ENCODE measurements at regions not wholly inside any gene's neighbourhood (a gene's known extent, or its start where the extent isn't known, plus 50 kb on each side); places are given as distances from the start of the nearest gene placed in this dataset.

DNA sequence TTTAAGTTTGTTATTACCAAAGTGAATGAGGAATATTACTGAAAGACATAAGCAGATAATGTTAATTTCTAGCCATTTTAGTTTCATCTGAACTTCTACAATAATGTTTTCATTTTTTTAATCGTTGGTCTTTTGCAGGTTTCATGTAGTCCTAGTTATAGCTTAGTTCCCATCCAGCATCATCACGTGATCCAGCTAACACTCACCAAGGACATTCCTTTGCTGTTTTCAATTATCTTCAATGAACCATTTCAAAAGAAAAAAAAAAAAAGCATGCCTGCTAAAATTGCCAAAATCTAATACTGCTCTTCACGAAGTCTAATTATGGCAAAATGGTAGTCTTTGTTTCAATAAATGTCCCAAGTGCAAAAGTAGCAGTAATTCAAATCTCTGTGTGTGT is 187.7 kb upstream of the ATXN7L3B start:
- intact Hi-C loops (cut with DNase I) = no loop called here
- H3K36me3 ChIP-seq = no peaks in the 10 kb centered on the region
- H3K27ac ChIP-seq = no peak overlapping the region
- no peaks in the 10 kb centered on the region for H3K9me3 ChIP-seq
- TF ChIP-seq POLR2A (IDR thresholded peaks at IDR 0.05) = no peak
- TF ChIP-seq, protein P1, sequence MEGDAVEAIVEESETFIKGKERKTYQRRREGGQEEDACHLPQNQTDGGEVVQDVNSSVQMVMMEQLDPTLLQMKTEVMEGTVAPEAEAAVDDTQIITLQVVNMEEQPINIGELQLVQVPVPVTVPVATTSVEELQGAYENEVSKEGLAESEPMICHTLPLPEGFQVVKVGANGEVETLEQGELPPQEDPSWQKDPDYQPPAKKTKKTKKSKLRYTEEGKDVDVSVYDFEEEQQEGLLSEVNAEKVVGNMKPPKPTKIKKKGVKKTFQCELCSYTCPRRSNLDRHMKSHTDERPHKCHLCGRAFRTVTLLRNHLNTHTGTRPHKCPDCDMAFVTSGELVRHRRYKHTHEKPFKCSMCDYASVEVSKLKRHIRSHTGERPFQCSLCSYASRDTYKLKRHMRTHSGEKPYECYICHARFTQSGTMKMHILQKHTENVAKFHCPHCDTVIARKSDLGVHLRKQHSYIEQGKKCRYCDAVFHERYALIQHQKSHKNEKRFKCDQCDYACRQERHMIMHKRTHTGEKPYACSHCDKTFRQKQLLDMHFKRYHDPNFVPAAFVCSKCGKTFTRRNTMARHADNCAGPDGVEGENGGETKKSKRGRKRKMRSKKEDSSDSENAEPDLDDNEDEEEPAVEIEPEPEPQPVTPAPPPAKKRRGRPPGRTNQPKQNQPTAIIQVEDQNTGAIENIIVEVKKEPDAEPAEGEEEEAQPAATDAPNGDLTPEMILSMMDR (IDR thresholded peaks at IDR 0.05) = no peak
- WGBS (ENCODE audit: insufficient coverage, low coverage, low lambda C conversion rate, missing lambda C conversion rate) = 56% methylated on average over 3 of the region's 3 CpGs
- no peaks in the 10 kb centered on the region for H3K27me3 ChIP-seq
- no peak for ATAC-seq
- no peak overlapping the region for H3K4me3 ChIP-seq
- no peak for DNase-seq
- no peaks in the 10 kb centered on the region for H3K4me1 ChIP-seq

DNA sequence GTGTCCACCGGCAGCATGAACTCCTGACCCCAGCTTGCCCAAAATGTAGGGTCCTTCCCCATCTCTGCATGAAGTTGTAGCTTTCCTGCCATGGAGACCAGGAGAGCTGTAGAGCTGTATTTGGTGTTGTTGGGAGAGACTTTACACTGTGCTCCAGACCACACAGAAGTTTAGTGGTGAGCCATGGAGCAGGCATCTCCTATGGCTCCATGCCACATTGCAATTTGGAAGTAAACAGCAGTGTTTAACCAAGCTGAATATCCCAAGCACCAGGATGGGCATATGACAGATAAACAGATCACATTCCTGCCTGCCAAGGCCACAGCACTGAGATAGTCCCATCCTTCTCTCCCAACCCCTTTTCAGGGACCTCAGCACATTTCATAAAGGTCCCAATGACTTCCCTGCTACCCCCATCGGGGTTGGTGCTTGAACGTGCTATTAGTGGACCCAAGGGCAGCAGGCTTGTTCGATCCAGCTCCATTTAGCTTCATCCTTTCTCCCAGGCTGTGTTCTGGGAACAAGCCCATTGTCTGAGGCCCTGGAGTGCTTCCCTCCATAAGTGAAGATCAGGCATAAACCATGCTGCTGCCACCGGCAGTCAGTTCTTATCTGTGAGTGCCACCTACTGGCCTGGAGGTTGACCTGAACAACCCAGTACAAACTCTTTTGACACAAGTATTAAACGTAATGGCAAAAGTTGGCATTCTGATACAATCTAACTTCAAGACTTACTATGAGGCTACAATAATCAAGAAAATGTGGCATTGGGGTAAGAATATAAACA is 172.3 kb upstream of the ATXN7L3B start:
- no peak for TF ChIP-seq POLR2A (IDR thresholded peaks at IDR 0.05)
- TF ChIP-seq, protein P1 (IDR thresholded peaks at IDR 0.05) = peak in 2 of 4 donors; percentile 10 to 18
- Histone ChIP-seq H3K36me3 (no peaks in the 10 kb centered on the region), H3K4me1 (no peaks in the 10 kb centered on the region), H3K27me3 (no peaks in the 10 kb centered on the region), H3K27ac (no peak overlapping the region), H3K9me3 (no peaks in the 10 kb centered on the region), H3K4me3 (no peak overlapping the region)
- intact Hi-C loops (cut with DNase I) = no loop called here
- peak in 3 of 4 donors; percentile 16 to 33 (median 28) for ATAC-seq
- WGBS (ENCODE audit: insufficient coverage, low coverage, low lambda C conversion rate, missing lambda C conversion rate) = 65% methylated on average over 5 of the region's 6 CpGs
- DNase-seq = no peak

DNA sequence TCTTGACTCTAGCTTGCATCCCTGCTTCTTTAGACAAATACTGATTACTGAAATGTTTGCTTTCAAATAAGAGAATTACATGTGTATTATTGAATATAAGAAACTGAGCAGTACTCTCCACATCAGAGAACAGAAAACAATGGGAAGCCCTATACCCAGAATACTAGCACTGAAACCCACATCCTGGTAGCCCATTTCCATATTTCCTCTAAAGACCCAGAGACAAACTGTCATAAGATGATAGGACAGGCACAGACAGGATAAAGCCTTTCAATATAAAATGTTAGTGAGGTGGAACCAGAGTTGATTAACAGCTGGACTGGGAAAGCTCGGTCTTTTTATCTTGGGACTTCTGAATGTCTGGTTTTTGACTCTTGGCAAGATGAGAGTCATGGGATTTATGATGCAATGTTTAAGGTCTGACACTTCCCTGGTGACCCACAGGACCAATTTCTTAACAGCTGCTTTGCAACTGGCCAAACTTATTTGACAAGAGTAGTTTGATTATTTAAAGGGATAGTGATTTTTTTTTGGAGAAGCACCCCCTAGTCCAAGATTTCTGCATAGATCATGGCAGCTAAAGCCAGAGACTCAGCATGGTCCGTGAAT is 166.9 kb upstream of the ATXN7L3B start:
- no peak overlapping the region for H3K27ac ChIP-seq
- no peak for TF ChIP-seq POLR2A (IDR thresholded peaks at IDR 0.05)
- TF ChIP-seq, protein P1 (IDR thresholded peaks at IDR 0.05) = no peak
- peak in 2 of 4 donors; percentile 66 to 74 for ATAC-seq
- no peak for DNase-seq
- no peaks in the 10 kb centered on the region for H3K36me3 ChIP-seq
- no peaks in the 10 kb centered on the region for H3K9me3 ChIP-seq
- intact Hi-C loops (cut with DNase I) = no loop called here
- H3K4me1 ChIP-seq = no peaks in the 10 kb centered on the region
- no peaks in the 10 kb centered on the region for H3K27me3 ChIP-seq
- H3K4me3 ChIP-seq = no peak overlapping the region
- 28% methylated on average over 2 of the region's 2 CpGs for WGBS (ENCODE audit: insufficient coverage, low coverage, low lambda C conversion rate, missing lambda C conversion rate)

DNA sequence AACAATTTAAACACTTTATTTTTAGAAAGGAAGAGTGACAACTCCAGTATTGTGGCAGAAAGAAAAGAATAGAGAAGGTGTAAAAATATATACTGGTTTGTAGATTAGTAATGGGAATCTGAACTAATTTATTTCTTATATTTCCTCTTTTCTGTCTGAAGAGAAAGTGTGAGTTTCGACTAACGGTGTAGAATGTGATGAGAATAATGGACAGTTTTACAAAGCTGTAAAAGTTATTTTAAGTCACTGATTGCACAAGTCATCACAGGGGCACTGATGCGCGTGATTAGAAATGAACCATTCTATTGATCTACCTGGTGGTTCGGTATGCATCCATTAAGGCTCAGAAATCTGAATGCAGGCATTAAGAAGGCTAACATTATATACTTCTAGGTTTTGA is 158.5 kb upstream of the ATXN7L3B start:
- TF ChIP-seq POLR2A (IDR thresholded peaks at IDR 0.05) = no peak
- TF ChIP-seq, protein P1 (IDR thresholded peaks at IDR 0.05) = no peak
- ATAC-seq = no peak
- Histone ChIP-seq H3K27ac (no peak overlapping the region), H3K27me3 (no peaks in the 10 kb centered on the region), H3K4me3 (no peak overlapping the region), H3K9me3 (no peaks in the 10 kb centered on the region), H3K4me1 (no peaks in the 10 kb centered on the region), H3K36me3 (no peaks in the 10 kb centered on the region)
- intact Hi-C loops (cut with DNase I) = no loop called here
- 72% methylated on average over 5 of the region's 5 CpGs for WGBS (ENCODE audit: insufficient coverage, low coverage, low lambda C conversion rate, missing lambda C conversion rate)
- DNase-seq = no peak
